Subcutaneous abdominal adipose tissue (tissue), 5 donors: ENCODE measurements at regions not wholly inside any gene's neighbourhood (a gene's known extent, or its start where the extent isn't known, plus 50 kb on each side); places are given as distances from the start of the nearest gene placed in this dataset.

Experiments used
- H3K27ac ChIP-seq: one replicate; pipeline ENCODE4 v1.7.0; 2013; ENCODE audit warnings: low read depth, mild to moderate bottlenecking, inconsistent platforms, low read length, moderate library complexity
- H3K27me3 ChIP-seq, 5 donors: one replicate each; pipeline ENCODE4 v1.7.0; 2013; ENCODE audit warnings: low read length in 5 of 5, inconsistent platforms in 1 of 5; ENCODE audit not compliant: control insufficient read depth in 5 of 5, insufficient read depth in 4 of 5
- H3K36me3 ChIP-seq, 5 donors: one replicate each; pipeline ENCODE4 v1.7.0; 2013; ENCODE audit warnings: low read length in 5 of 5; ENCODE audit not compliant: control insufficient read depth in 5 of 5, insufficient read depth in 5 of 5
- H3K4me1 ChIP-seq, 5 donors: one replicate each; pipeline ENCODE4 v1.7.0; 2013; ENCODE audit warnings: low read length in 5 of 5, mild to moderate bottlenecking in 3 of 5, moderate library complexity in 1 of 5; ENCODE audit not compliant: control insufficient read depth in 5 of 5, insufficient read depth in 5 of 5
- H3K4me3 ChIP-seq, 5 donors: one replicate each; pipeline ENCODE4 v1.7.0; 2013; ENCODE audit warnings: low read length in 5 of 5, low read depth in 1 of 5
- H3K9ac ChIP-seq, 5 donors: one replicate each; pipeline ENCODE4 v1.7.0; 2013; ENCODE audit warnings: low read length in 5 of 5, mild to moderate bottlenecking in 4 of 5, moderate library complexity in 3 of 5
- H3K9me3 ChIP-seq, 5 donors: one replicate each; pipeline ENCODE4 v1.7.0; 2013; ENCODE audit warnings: low read length in 5 of 5; ENCODE audit not compliant: control insufficient read depth in 5 of 5
- donor health status: healthy.
- donor health status: healthy.
- donor health status: healthy.
- donor health status: healthy.
- donor health status: healthy.

GRCh38 chr12:92046557-92047392 lies 98.9 kb downstream of the BTG1 start:
- H3K9me3 ChIP-seq, result no peaks in the 10 kb centered on the region
- H3K9ac ChIP-seq, result no peak overlapping the region
- no peak overlapping the region for H3K4me3 ChIP-seq
- no peaks in the 10 kb centered on the region for H3K27me3 ChIP-seq
- H3K36me3 ChIP-seq, result no peaks in the 10 kb centered on the region
- peaks cover 0 to 5% (median 0%) of the 10 kb centered on the region in 5 donors for H3K4me1 ChIP-seq
- H3K27ac ChIP-seq, result no peak overlapping the region

GRCh38 chr12:92045852-92046251 lies 99.8 kb downstream of the BTG1 start:
- Histone ChIP-seq H3K9me3 (no peaks in the 10 kb centered on the region), H3K4me3 (no peak overlapping the region)

GRCh38 chr12:92044435-92044834 lies 101.2 kb downstream of the BTG1 start:
- no peak overlapping the region for H3K27ac ChIP-seq
- no peak overlapping the region for H3K9ac ChIP-seq
- H3K4me3 ChIP-seq, result no peak overlapping the region
- no peaks in the 10 kb centered on the region for H3K27me3 ChIP-seq
- H3K4me1 ChIP-seq, result peaks cover 0 to 5% (median 0%) of the 10 kb centered on the region in 5 donors
- H3K36me3 ChIP-seq, result no peaks in the 10 kb centered on the region
- H3K9me3 ChIP-seq, result no peaks in the 10 kb centered on the region

More at GRCh38 chr12:92045852-92046251, 99.8 kb downstream of the BTG1 start:
- peaks cover 0 to 5% (median 0%) of the 10 kb centered on the region in 5 donors for H3K4me1 ChIP-seq
- no peaks in the 10 kb centered on the region for H3K36me3 ChIP-seq
- H3K27me3 ChIP-seq, result no peaks in the 10 kb centered on the region
- H3K27ac ChIP-seq, result no peak overlapping the region
- H3K9ac ChIP-seq, result no peak overlapping the region

GRCh38 chr12:92042791-92043531 lies 102.7 kb downstream of the BTG1 start:
- Histone ChIP-seq H3K36me3 (no peaks in the 10 kb centered on the region), H3K4me3 (no peak overlapping the region), H3K9ac (no peak overlapping the region), H3K27me3 (no peaks in the 10 kb centered on the region), H3K9me3 (no peaks in the 10 kb centered on the region), H3K27ac (no peak overlapping the region), H3K4me1 (peaks cover 0 to 16% (median 10%) of the 10 kb centered on the region in 5 donors)

GRCh38 chr12:92041742-92042141 lies 103.9 kb downstream of the BTG1 start:
- H3K4me1 ChIP-seq, result peaks cover 0 to 24% (median 10%) of the 10 kb centered on the region in 5 donors
- H3K4me3 ChIP-seq, result no peak overlapping the region
- H3K27me3 ChIP-seq, result no peaks in the 10 kb centered on the region
- no peaks in the 10 kb centered on the region for H3K36me3 ChIP-seq
- H3K27ac ChIP-seq, result no peak overlapping the region
- H3K9ac ChIP-seq, result no peak overlapping the region
- H3K9me3 ChIP-seq, result no peaks in the 10 kb centered on the region

- peak overlapping the region in 4 of 5 donors; percentile 2 to 37 (median 17) for H3K4me3 ChIP-seq
- peak overlapping the region; percentile 28 for H3K27ac ChIP-seq
- peaks cover 3 to 34% (median 26%) of the 10 kb centered on the region in 5 donors for H3K4me1 ChIP-seq
- no peaks in the 10 kb centered on the region for H3K9me3 ChIP-seq
- H3K36me3 ChIP-seq, result no peaks in the 10 kb centered on the region
- H3K27me3 ChIP-seq, result no peaks in the 10 kb centered on the region
- H3K9ac ChIP-seq, result no peak overlapping the region
These were observed 106.6 kb downstream of the BTG1 start for GRCh38 chr12:92039046-92039445.

GRCh38 chr12:92038476-92038875 lies 107.2 kb downstream of the BTG1 start:
- Histone ChIP-seq H3K4me1 (peaks cover 3 to 32% (median 26%) of the 10 kb centered on the region in 5 donors), H3K9me3 (no peaks in the 10 kb centered on the region), H3K27ac (peak overlapping the region; percentile 28), H3K4me3 (peak overlapping the region in 3 of 5 donors; percentile 2 to 37 (median 36)), H3K9ac (no peak overlapping the region), H3K27me3 (no peaks in the 10 kb centered on the region), H3K36me3 (no peaks in the 10 kb centered on the region)

- no peak overlapping the region for H3K9ac ChIP-seq
- H3K4me1 ChIP-seq, result peaks cover 3 to 32% (median 26%) of the 10 kb centered on the region in 5 donors
- no peak overlapping the region for H3K27ac ChIP-seq
These were observed 108.7 kb downstream of the BTG1 start for GRCh38 chr12:92036771-92037453.

GRCh38 chr12:92036061-92036620 lies 109.5 kb downstream of the BTG1 start:
- Histone ChIP-seq H3K27me3 (no peaks in the 10 kb centered on the region), H3K27ac (no peak overlapping the region), H3K9me3 (no peaks in the 10 kb centered on the region), H3K4me1 (peaks cover 3 to 32% (median 26%) of the 10 kb centered on the region in 5 donors), H3K36me3 (no peaks in the 10 kb centered on the region), H3K9ac (no peak overlapping the region), H3K4me3 (no peak overlapping the region)

More at GRCh38 chr12:92036771-92037453, 108.7 kb downstream of the BTG1 start:
- no peak overlapping the region for H3K4me3 ChIP-seq
- H3K36me3 ChIP-seq, result no peaks in the 10 kb centered on the region
- no peaks in the 10 kb centered on the region for H3K9me3 ChIP-seq
- no peaks in the 10 kb centered on the region for H3K27me3 ChIP-seq
